Anterior cingulate cortex (tissue), 58 donors: ENCODE measurements at regions not wholly inside any gene's neighbourhood (a gene's known extent, or its start where the extent isn't known, plus 50 kb on each side); places are given as distances from the start of the nearest gene placed in this dataset.
"Not testable (repeated sequence)": the region's sequence is repeated elsewhere in the genome, so short reads cannot be mapped to it uniquely, and the experiment has no call there.

ENCODE experiments used
- DNase-seq, 58 donors: peaks; one replicate each; lab custom pipeline; 2025; lab: John Stamatoyannopoulos, UW

DNA sequence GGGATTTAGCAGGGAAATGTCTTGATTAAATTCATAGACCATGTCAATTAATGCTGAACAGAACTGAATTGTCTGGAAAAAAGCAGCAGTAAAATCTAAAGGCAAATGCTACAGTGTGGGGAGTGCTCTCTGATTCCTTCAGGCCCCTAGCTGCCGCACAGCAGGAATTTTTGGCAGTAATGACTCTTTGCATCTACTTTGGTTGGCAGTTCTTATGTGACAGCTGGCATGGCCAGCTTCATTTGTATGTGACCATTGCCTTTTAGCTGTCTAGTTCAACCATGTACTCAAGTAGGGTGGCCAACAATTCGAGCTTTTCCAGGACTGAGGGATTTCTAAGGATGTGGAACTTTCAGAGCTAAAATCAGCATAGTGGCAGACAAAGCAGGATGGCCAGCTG is 499.1 kb upstream of the MAN1A1 start:
- no peak for DNase-seq

DNA sequence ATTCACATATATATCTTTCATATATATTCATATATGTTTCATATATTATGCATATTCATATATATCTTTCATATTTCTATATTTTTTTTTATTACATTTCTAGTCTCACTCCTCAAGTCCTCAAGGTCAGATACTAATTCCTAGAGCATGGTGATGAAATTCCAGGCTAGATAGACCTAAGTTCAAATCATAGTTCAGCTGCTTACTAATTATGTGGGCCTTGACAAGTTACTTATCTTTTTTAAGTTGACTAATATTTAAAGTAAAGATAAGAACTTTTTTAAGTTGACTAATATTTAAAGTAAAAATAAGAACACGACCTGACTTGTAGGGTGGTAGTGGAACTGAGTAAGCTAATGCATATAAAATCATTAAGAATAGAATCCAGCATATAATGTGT is 495.6 kb upstream of the MAN1A1 start:
- DNase-seq: no peak

DNA sequence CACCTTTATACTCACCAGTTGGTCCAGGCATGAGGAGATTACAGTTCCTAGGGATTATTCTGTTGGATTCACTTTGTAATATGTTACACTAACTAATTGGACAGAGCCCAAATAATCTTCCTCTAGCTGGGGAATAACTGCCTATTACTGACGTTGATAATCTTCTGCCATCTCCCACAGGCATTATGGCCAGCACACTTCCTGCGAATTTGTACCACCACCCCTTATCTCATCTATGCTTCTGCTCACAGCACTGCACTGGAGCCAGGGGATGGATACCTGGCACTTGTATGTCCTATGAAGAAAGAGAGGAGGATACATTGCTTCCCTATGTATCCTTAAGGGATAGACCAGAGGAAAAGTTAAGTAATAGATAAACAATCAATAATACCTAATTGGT is 494.8 kb upstream of the MAN1A1 start:
- no peak for DNase-seq

DNA sequence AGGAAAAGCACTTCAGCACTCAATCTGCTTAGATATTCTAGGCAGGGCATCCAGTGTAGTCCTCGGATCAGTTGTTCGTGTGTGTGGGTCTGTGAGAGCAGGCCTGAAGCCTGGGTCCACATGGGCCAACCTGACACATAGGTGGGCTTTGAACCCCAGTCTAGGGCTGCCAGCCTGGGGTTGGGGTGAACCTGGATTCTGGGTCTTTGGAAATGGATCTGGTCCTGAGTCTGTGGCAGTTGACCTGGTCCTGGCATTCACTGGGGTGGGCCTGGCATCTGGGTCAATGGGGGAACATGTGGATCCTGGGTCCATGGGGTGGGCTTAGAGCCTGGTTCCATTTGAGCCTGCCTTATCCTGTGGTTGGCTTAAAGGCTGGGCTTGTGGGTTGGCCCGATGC is 492.6 kb upstream of the MAN1A1 start:
- no peak for DNase-seq

DNA sequence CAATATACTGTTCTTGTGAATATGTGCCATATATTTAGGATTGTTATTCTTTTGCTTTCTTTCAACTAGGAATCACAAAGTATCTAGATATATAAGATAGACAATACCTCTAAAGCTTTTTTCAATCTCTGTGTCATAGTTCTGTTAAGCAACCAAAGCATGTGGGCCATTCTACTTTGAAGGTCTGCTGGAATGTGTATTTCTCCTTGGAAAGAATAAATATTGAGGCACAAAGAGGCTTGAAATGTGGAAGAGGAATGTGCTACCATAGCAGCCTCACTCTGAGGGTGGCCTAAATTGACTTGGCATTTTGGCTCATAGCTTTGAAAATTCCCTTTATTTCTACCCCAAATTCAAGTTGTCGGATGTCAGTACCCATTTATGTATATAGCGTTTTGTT is 488.5 kb upstream of the MAN1A1 start:
- DNase-seq: no peak

DNA sequence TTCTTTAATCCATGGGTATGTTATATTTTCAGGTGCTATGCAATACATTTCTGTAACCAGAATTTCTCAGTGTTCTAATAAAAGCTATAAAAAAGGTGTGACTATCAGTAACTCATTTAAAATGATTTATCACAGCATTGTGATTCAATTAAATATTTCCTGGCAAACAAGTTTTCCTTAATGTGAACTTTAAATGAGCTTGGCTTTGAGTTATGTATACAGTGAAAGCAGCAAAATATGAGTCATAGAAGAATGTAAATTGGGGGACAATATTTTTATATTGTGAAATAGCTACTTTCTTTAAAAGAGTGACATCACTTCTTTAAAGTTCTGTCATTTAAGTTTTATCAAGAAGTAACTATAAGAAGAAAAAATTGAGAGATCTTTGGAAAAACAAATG is 484.9 kb upstream of the MAN1A1 start:
- no peak for DNase-seq

DNA sequence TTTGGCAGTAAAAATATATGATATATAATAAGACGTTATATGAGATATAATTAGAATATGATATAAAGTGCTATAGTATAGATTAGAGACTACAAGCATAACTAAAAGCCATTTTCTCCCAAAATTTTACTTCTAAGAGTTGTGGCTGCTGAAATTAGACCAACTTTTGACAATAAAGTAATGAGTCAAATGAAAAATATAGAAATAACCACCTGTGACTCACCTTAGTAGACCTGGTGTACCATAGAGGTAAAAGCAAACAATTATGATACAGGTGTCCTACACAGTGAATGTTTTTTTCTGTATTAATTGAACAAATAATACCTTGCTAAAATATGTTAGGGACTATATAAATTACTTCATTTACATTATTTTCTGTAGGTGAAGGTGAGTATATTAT is 482.9 kb upstream of the MAN1A1 start:
- DNase-seq: no peak

DNA sequence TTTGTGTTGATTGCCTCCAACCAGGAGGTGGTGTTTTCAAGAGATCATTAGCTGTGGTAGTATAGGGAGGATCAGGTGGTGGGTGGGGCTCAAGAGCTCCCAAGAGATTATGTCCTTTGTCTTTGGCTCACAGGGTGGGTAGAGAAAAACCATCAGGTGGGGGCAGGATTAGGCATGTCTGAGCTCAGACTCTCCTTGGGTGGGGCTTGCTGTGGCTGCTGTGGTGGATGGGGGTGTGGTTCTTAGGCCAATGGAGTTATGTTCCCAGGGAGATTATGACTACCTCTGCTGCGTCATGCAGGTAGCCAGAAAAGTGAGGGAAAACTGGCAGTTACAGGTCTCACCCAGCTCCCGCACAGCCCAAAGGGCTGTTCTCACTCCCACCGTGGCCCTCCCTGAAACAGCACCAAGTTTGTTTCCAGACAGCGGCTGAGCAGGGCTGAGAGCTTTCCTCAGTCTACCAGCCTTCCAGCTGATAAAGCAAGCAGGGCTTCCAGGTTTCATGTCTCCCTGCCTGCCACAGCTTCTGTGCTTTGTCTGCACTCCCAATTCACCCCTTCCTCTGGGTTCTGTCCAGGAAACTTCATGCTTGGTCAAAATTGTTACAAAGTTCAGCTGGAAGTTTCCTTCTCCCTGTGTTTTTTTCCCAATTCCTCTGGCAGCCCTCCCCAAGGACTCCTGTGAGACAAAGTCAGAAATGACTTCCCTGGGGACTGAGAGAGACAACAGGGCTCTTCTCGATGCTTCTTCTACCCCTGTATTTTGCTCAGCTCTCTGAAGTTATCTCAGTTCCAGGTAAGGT is 481.1 kb upstream of the MAN1A1 start:
- no peak for DNase-seq

DNA sequence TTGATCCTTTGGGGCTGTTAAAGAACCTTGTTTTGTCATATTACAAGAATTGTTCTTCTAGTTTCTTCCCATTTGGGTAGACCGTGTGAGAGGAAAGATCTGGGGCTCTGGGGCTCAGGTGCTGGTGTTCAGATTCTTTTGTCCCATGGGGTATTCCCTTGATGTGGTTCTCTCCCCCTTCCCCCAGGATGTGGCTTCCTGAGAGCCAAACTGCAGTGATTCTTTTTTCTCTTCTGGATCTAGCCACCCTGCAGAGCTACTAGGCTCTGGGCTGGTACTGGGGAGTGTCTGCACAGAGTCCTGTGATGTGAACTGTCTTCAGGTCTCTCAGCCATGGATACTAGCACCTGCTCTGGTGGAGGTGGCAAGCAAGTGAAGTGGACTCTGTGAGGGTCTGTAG is 480.5 kb upstream of the MAN1A1 start:
- DNase-seq: no peak

DNA sequence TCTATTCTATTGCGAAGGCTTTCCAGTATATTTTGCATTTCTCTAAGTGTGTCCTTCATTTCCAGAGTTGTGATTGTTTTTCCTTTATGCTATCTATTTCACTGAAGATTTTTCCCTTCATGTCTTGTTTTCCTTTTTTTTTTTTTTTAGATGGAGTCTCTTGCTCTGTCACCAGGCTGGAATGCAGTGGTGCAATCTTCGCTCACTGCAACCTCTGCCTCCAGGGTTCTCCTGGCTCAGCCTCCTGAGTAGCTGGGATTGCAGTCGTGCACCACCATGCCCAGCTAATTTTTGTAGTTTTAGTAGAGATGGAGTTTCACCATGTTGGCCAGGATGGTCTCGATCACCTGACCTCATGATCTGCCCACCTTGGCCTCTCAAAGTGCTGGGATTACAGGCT is 479.9 kb upstream of the MAN1A1 start:
- not testable (repeated sequence) for DNase-seq

DNA sequence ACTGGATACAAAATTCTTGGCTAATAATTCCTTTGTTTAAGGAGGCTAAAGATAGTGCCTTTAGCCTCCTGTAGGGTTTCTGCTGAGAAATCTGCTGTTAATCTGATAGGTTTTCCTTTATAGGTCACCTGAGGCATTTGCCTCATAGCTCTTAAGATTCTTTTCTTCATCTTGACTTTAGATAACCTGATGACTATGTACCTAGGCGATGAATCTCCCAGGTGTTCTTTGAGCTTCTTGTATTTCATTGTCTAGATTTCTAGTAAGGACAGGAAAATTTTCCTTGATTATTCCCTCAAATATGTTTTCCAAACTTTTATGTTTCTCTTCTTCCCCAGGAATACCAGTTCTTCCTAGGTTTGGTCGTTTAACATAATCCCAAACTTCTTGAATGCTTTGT is 479.4 kb upstream of the MAN1A1 start:
- DNase-seq: no peak

DNA sequence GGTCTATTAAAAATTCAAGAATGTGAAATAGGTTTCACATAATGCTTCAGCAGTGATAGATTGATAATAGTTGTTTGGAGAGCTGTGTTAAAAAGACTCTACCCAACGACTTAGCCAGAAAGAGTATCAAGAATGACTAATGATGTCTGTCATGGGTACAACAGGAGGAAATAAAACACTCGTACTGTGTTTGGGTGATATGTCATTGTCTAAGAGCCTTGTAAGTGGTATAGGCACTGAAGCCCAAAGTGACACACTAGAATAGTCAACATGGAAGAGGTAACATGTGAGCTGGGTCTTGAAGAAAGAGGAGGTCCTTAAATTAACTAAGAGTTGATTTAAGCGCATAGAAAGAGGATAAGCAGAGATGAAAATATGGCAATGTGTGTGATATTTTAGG is 471.8 kb upstream of the MAN1A1 start:
- DNase-seq: no peak

DNA sequence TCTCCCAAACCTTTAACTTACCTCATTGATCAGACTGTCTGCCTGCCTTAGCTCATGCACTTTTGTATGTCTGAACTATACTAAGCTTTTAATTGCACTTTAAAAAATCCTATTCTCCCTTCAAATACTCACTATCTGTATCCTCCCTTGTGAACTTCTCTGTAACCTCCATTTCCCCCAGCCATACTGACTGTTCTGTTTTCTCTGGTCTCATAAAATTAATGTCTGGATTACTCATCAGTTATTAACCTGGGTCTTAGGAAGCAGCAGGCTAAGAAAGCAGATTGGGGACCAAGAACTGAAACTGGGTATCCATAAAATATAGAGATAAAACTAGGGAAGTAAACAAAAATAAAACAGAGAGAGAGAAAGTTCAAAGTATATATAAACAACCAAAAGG is 469.3 kb upstream of the MAN1A1 start:
- DNase-seq: no peak

DNA sequence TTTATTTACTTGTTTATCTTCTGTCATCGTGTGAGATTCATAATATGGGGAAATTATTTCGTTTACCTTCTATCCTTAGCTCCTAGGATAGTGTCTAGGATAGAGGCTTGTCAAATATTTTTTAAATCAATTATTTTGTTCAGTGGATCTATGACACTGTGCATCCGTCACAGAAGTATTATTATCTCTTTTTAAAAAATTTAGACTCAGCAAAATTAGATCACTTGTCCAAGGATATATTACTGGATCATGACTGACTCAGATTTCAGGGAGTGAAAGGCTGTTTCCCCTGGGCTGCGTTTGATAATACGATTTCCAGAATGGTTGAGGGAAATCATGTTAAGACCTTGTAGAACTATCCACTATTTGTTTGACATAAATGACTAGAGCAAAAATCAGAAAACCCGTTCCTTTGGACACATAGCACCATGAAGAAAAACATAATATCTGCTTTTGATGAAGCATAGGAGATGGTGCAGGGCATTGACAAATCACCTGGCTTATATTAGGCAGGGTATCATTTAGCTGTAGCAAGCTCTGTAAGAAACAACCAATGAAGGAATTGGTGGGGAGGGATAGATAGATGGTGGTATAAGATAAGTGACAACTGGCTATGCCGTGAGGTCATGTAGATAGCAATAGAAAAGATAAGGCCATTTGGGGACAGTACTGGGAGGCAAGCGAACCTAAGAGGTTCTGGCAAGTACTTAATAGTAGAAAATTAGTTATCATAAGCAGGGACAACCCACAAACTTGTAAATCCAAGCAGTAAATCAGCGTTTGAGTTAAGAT is 465.2 kb upstream of the MAN1A1 start:
- no peak for DNase-seq

DNA sequence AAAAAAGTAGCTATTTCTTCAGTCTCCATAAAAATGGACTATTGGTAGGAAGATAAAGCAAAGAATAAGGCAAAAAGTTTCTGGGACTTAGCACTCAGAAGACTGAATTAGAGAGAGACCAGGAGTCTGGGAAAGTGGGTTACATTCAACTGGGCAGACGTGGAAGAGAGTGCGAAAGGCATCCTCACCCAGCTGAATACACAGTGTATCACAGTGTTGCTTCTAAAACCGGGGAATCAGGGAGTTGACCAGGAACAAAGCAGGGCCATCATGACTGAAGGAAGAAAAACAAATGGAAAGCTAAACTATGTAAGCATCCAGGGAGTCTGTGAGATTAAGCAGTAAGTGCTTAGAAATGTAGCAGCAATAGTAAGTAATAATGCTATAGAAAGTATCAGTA is 452.9 kb upstream of the MAN1A1 start:
- no peak for DNase-seq

DNA sequence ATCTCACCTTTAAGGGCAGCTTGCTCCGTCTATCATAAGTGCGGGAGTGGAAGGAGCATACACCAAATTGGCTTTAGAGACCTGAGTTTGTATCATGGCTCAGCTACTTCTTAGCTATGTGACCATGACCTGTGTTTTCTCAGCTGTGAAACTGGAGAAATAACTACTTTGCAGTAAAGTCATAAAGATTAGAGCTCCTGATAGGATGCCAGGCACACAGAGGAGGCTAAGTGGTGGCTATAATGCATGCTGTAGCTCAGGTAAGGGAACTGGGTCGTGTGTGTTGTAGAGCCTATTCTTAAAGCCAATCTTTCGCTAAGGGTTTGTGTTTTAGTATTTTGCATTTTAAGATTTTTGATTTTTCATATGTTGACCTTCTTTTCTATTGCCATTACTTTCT is 451.5 kb upstream of the MAN1A1 start:
- no peak for DNase-seq

DNA sequence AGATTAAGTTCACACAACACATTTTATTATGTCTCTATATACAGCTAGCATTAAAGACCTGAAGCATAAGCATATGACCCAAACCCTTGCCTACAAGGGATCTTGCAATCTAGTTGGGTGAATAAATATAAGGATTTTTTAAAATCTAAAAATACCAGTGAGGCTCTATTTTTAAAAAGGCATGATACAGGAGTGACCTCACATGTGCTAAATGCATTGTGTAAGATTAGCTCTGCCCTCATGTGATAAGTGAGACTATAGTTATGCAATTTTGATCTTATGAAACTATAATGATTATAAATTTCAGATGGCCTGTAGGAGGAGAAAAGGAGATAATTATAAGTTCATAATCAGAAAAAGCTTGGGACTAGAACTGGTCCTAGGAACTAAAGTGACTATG is 451.0 kb upstream of the MAN1A1 start:
- no peak for DNase-seq

DNA sequence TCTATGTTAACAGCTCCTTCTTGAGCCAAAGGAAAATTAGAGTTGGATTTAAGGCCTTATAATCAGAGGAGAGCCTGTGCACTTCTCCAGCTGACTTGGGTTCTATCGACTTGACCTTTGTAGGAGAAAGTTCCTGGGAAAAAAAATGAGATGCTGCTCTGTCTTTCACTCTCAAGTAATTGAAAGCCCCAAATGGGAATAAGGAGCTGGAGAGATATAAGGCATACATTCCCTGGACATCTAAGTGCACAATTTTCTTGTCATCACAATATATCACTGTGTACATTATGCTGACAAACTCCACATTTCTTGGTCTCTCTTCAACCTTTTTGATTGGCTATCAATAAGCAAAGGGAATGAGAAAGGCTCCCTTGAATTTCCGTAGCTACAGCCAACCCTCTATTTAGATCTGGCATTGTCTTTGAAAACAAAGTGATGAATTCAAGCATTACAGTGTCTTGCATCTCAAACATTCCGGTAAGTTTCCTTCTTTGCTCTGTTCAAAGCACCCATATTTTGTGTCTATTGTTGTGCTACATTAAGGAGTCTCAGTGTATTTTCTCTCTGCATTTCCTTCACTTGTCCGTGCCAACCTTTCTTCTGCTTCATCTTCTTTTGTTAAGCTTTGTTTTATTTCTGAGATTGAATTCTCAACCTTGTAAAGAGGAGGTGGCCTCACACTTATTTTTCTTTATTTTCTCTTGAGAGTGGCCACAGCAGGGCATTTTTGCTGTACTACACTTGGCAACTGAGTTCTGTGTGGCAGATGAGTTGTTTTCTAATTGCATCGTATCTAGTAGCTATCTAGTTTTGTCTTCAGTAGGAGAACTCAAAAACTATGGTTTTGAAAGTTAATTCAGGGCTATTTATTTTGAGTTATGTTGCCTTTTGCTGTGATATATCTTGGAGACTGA is 450.3 kb upstream of the MAN1A1 start:
- no peak for DNase-seq

DNA sequence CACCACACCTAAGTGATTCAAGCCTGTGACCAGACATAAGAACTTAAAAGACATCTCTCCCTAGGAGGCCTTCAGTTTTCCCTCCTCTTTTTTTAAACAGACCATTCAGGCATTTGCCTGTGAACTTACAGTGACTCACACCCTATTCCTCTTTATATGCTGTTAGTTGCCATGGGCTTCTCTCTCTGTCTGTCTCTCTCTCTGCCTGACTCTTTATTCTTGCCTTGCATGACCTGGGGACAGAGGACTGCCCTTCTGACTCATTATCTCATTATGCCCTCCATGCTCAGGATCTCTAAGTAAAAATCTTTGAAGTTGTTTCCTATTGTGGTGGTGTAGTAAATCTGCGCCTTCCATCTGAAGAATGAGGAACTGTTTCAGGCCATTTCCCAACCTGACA is 442.2 kb upstream of the MAN1A1 start:
- DNase-seq: no peak

DNA sequence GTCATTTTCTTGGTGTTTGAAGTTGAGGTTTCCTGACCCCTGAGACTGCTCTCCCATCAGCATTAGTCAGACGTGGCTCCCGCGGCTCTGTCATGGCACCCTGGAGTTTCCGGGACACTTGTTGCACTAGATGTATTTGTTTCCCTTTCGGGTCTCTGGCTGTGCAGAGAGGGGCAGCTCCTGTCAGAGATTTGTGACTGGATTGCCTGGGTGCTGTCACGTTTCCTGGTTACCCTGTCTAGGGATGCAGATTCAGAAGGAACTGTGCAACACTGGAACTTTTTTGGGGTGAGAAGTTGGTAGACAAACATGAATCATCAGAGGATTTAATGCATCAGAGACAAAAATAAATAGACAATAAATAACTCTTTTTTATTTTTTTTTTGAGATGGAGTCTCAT is 431.8 kb upstream of the MAN1A1 start:
- no peak for DNase-seq

DNA sequence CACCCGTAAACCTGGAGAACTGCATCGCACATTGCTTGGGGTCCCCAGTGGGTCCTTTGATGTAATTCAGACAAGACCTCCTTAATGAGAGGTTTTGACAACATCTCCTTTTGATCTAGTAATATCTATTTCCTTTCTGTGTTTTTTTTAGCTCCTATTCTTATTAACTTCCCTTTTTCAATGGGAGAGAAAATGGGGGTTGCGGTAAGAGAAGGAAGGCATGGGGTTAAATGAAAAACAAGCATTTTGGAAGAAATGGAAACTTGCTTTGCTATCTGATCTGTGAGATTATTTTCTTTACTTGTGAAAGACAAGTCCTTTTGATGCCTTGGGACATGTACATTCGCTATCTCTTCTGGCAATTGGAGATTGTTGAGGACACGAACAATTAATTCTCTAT is 418.6 kb upstream of the MAN1A1 start:
- DNase-seq: no peak
